HL-60 (cell line): ENCODE measurements at regions not wholly inside any gene's neighbourhood (a gene's known extent, or its start where the extent isn't known, plus 50 kb on each side); places are given as distances from the start of the nearest gene placed in this dataset.
A peak's percentile ranks its signal among the peaks of the same experiment; 100 is the strongest.
"Not testable (repeated sequence)": the region's sequence is repeated elsewhere in the genome, so short reads cannot be mapped to it uniquely, and the experiment has no call there.

Experiments used
- DNase-seq, 2 experiments: peaks; one replicate each; pipeline ENCODE4 v3.0.0-alpha.2; 2010 to 2020; ENCODE audit warnings: low read depth in 1 of 2, low spot score in 1 of 2
- H3K27ac ChIP-seq: fragments of 250-450 bp; sonication (Bioruptor Pico); replicated peaks from 2 replicates; pipeline ENCODE4 v1.5.1; 2020; ENCODE audit warnings: mild to moderate bottlenecking, moderate library complexity
- H3K27me3 ChIP-seq: fragments of 250-450 bp; sonication (Bioruptor Pico); 2 replicates; pipeline ENCODE4 v1.5.1; 2021; ENCODE audit warnings: mild to moderate bottlenecking, moderate library complexity; ENCODE audit not compliant: insufficient read depth, poor library complexity, severe bottlenecking
- H3K4me3 ChIP-seq: replicated peaks from 2 replicates; pipeline ENCODE4 v1.5.1; 2011; ENCODE audit warnings: mild to moderate bottlenecking, control low read depth, low read length; ENCODE audit not compliant: insufficient read depth

- H3K27me3 ChIP-seq, H3K27ac ChIP-seq, DNase-seq, H3K4me3 ChIP-seq: not testable (repeated sequence)
These were observed 138.5 kb upstream of the ERV3-1 start for GRCh38 chr7:65145008-65145407.

GRCh38 chr7:65144557-65144956, 138.1 kb upstream of the ERV3-1 start:
- H3K27ac ChIP-seq, H3K4me3 ChIP-seq, DNase-seq, H3K27me3 ChIP-seq: not testable (repeated sequence)

GRCh38 chr7:65144119-65144518, 137.6 kb upstream of the ERV3-1 start:
- not testable (repeated sequence) for DNase-seq, H3K27me3 ChIP-seq, H3K27ac ChIP-seq, H3K4me3 ChIP-seq

- H3K4me3 ChIP-seq, H3K27me3 ChIP-seq, DNase-seq, H3K27ac ChIP-seq: not testable (repeated sequence)
These were observed 135.4 kb upstream of the ERV3-1 start for GRCh38 chr7:65141894-65142293.

GRCh38 chr7:65141405-65141778, 134.9 kb upstream of the ERV3-1 start:
- DNase-seq, H3K27ac ChIP-seq, H3K27me3 ChIP-seq, H3K4me3 ChIP-seq: not testable (repeated sequence)

- H3K4me3 ChIP-seq: peak overlapping the region; percentile 21
- DNase-seq, H3K27me3 ChIP-seq, H3K27ac ChIP-seq: not testable (repeated sequence)
These were observed 134.3 kb upstream of the ERV3-1 start for GRCh38 chr7:65140543-65141404.

- not testable (repeated sequence) for DNase-seq, H3K27ac ChIP-seq, H3K27me3 ChIP-seq, H3K4me3 ChIP-seq
These were observed 130.4 kb upstream of the ERV3-1 start for GRCh38 chr7:65136850-65137249.

- H3K27me3 ChIP-seq, H3K4me3 ChIP-seq, DNase-seq, H3K27ac ChIP-seq: not testable (repeated sequence)
These were observed 126.6 kb upstream of the ERV3-1 start for GRCh38 chr7:65133087-65133486.

GRCh38 chr7:65132256-65132655, 125.8 kb upstream of the ERV3-1 start:
- not testable (repeated sequence) for H3K27ac ChIP-seq, DNase-seq, H3K4me3 ChIP-seq, H3K27me3 ChIP-seq

GRCh38 chr7:65127364-65127763, 120.9 kb upstream of the ERV3-1 start:
- DNase-seq, H3K4me3 ChIP-seq: not testable (repeated sequence)

GRCh38 chr7:65124600-65124999, 118.1 kb upstream of the ERV3-1 start:
- DNase-seq, H3K27ac ChIP-seq, H3K27me3 ChIP-seq, H3K4me3 ChIP-seq: not testable (repeated sequence)

More at GRCh38 chr7:65127364-65127763, 120.9 kb upstream of the ERV3-1 start:
- not testable (repeated sequence) for H3K27ac ChIP-seq, H3K27me3 ChIP-seq

GRCh38 chr7:65105650-65106203, 99.2 kb upstream of the ERV3-1 start:
- H3K27me3 ChIP-seq, H3K27ac ChIP-seq, H3K4me3 ChIP-seq, DNase-seq: not testable (repeated sequence)

GRCh38 chr7:65100499-65100898, 94.0 kb upstream of the ERV3-1 start:
- DNase-seq, H3K27ac ChIP-seq, H3K27me3 ChIP-seq, H3K4me3 ChIP-seq: not testable (repeated sequence)

- H3K27ac ChIP-seq, H3K27me3 ChIP-seq, DNase-seq: not testable (repeated sequence)
- peak overlapping the region; percentile 72 for H3K4me3 ChIP-seq
These were observed 75.2 kb upstream of the ERV3-1 start for GRCh38 chr7:65081669-65082055.
